Coronary artery (tissue), 2 donors: ENCODE measurements at regions not wholly inside any gene's neighbourhood (a gene's known extent, or its start where the extent isn't known, plus 50 kb on each side); places are given as distances from the start of the nearest gene placed in this dataset.
"Not testable (repeated sequence)": the region's sequence is repeated elsewhere in the genome, so short reads cannot be mapped to it uniquely, and the experiment has no call there.

Experiments used
- DNase-seq: peaks from one replicate; pipeline ENCODE4 v3.0.0-alpha.2; 2017; ENCODE audit warnings: low spot score
- H3K27ac ChIP-seq, 2 donors: fragments of 200-600 bp; sonication (generic); one replicate each; pipeline ENCODE4 v1.5.1; 2016 to 2019
- H3K4me3 ChIP-seq: fragments of 200-600 bp; sonication (generic); 2 replicates; pipeline ENCODE4 v1.5.1; 2016; ENCODE audit warnings: mild to moderate bottlenecking, moderate library complexity
- CTCF ChIP-seq: fragments of 200-600 bp; sonication (generic); IDR thresholded peaks from one replicate; pipeline ENCODE4 v1.5.1; 2019; ENCODE audit warnings: antibody characterized with exemption

GRCh38 chr1:80143361-80143760 lies 1136.8 kb upstream of the ADGRL4 start:
- TF ChIP-seq CTCF = no peak
- Histone ChIP-seq H3K27ac (no peak overlapping the region), H3K4me3 (no peak overlapping the region)
- DNase-seq = no peak

- not testable (repeated sequence) for H3K27ac ChIP-seq, H3K4me3 ChIP-seq, DNase-seq
Observed at GRCh38 chr1:80137946-80138602, 1131.5 kb upstream of the ADGRL4 start.

GRCh38 chr1:80113168-80114038 lies 1106.9 kb upstream of the ADGRL4 start:
- Histone ChIP-seq H3K27ac (no peak overlapping the region), H3K4me3 (no peak overlapping the region)
- no peak for TF ChIP-seq CTCF
- DNase-seq = no peak

GRCh38 chr1:80101159-80101558 lies 1094.6 kb upstream of the ADGRL4 start:
- no peak for TF ChIP-seq CTCF
- Histone ChIP-seq H3K27ac (no peak overlapping the region), H3K4me3 (no peak overlapping the region)
- DNase-seq = no peak

- DNase-seq = no peak
- H3K4me3 ChIP-seq = no peak overlapping the region
- no peak for TF ChIP-seq CTCF
- H3K27ac ChIP-seq = no peak overlapping the region
Observed at GRCh38 chr1:80099713-80100112, 1093.2 kb upstream of the ADGRL4 start.

- TF ChIP-seq CTCF = no peak
- DNase-seq = no peak
- H3K27ac ChIP-seq = no peak overlapping the region
- no peak overlapping the region for H3K4me3 ChIP-seq
Observed at GRCh38 chr1:80085067-80085466, 1078.5 kb upstream of the ADGRL4 start.

GRCh38 chr1:80083892-80084291 lies 1077.4 kb upstream of the ADGRL4 start:
- Histone ChIP-seq H3K4me3 (no peak overlapping the region), H3K27ac (no peak overlapping the region)
- DNase-seq = no peak
- TF ChIP-seq CTCF = no peak
